H9 (cell line): ENCODE measurements at regions not wholly inside any gene's neighbourhood (a gene's known extent, or its start where the extent isn't known, plus 50 kb on each side); places are given as distances from the start of the nearest gene placed in this dataset.

Source experiments
- DNase-seq: peaks from one replicate; pipeline ENCODE4 v3.0.0-alpha.2; 2017
- H2AFZ ChIP-seq: one replicate; pipeline ENCODE4 v1.6.1; 2013; ENCODE audit warnings: mild to moderate bottlenecking, low read length, control low read depth, moderate library complexity
- H2AK5ac ChIP-seq: 2 replicates; pipeline ENCODE4 v1.6.1; 2013; ENCODE audit warnings: low read length, control low read depth, mixed read lengths; ENCODE audit not compliant: insufficient read length
- H2BK120ac ChIP-seq: one replicate; pipeline ENCODE4 v1.6.1; 2013; ENCODE audit warnings: low read depth, mild to moderate bottlenecking, low read length, control low read depth, inconsistent platforms; ENCODE audit not compliant: poor library complexity, severe bottlenecking
- H2BK12ac ChIP-seq: 2 replicates; pipeline ENCODE4 v1.6.1; 2013; ENCODE audit warnings: low read length, control low read depth, mixed read lengths, low read depth; ENCODE audit not compliant: insufficient read length
- H2BK15ac ChIP-seq: 2 replicates; pipeline ENCODE4 v1.6.1; 2013; ENCODE audit warnings: low read depth, low read length, control low read depth
- H2BK20ac ChIP-seq: one replicate; pipeline ENCODE4 v1.6.1; 2013; ENCODE audit warnings: low read depth, mild to moderate bottlenecking, low read length, control low read depth, inconsistent platforms; ENCODE audit not compliant: poor library complexity, severe bottlenecking
- H2BK5ac ChIP-seq: 2 replicates; pipeline ENCODE4 v1.6.1; 2013; ENCODE audit warnings: low read length, control low read depth, mixed read lengths; ENCODE audit not compliant: insufficient read length
- H3K14ac ChIP-seq: 2 replicates; pipeline ENCODE4 v1.6.1; 2013; ENCODE audit warnings: low read length, control low read depth; ENCODE audit not compliant: insufficient read depth
- H3K18ac ChIP-seq: 2 replicates; pipeline ENCODE4 v1.6.1; 2013; ENCODE audit warnings: low read depth, mild to moderate bottlenecking, mixed read lengths, low read length, control low read depth; ENCODE audit not compliant: insufficient read length
- H3K23ac ChIP-seq: 2 replicates; pipeline ENCODE4 v1.6.1; 2013; ENCODE audit warnings: low read length, control low read depth, mixed read lengths, low read depth; ENCODE audit not compliant: insufficient read length
- H3K23me2 ChIP-seq: 2 replicates; pipeline ENCODE4 v1.6.1; 2013; ENCODE audit warnings: low read depth, mild to moderate bottlenecking, mixed read lengths, low read length, control low read depth; ENCODE audit not compliant: insufficient read length, poor library complexity, severe bottlenecking
- H3K27ac ChIP-seq: 2 replicates; pipeline ENCODE4 v1.5.1; 2013; ENCODE audit warnings: low read length, control low read depth, mixed read lengths, low read depth; ENCODE audit not compliant: insufficient read length
- H3K27me3 ChIP-seq: 2 replicates; pipeline ENCODE4 v1.6.1; 2013; ENCODE audit warnings: low read length, control low read depth, inconsistent platforms; ENCODE audit not compliant: insufficient read depth
- H3K4ac ChIP-seq: 2 replicates; pipeline ENCODE4 v1.6.1; 2013; ENCODE audit warnings: low read depth, mild to moderate bottlenecking, control low read depth, inconsistent platforms, low read length, moderate library complexity
- H3K4me1 ChIP-seq: 2 replicates; pipeline ENCODE4 v1.6.1; 2013; ENCODE audit warnings: low read length, control low read depth, inconsistent platforms; ENCODE audit not compliant: insufficient read depth
- H3K4me2 ChIP-seq: 2 replicates; pipeline ENCODE4 v1.6.1; 2013; ENCODE audit warnings: low read length, control low read depth, mixed read lengths; ENCODE audit not compliant: insufficient read length, insufficient read depth
- H3K56ac ChIP-seq: 2 replicates; pipeline ENCODE4 v1.6.1; 2013; ENCODE audit warnings: low read depth, mild to moderate bottlenecking, mixed read lengths, low read length, control low read depth; ENCODE audit not compliant: insufficient read length
- H3K79me1 ChIP-seq: 2 replicates; pipeline ENCODE4 v1.6.1; 2013; ENCODE audit warnings: low read depth, mild to moderate bottlenecking, moderate library complexity, low read length, control low read depth, inconsistent platforms; ENCODE audit not compliant: insufficient read depth, poor library complexity, severe bottlenecking
- H3K79me2 ChIP-seq: 2 replicates; pipeline ENCODE4 v1.6.1; 2013; ENCODE audit warnings: low read length, control low read depth, inconsistent platforms; ENCODE audit not compliant: insufficient read depth
- H3K9ac ChIP-seq: 2 replicates; pipeline ENCODE4 v1.6.1; 2013; ENCODE audit warnings: low read length, control low read depth, mixed read lengths; ENCODE audit not compliant: insufficient read length; ENCODE audit errors: extremely low read depth
- H3K9me3 ChIP-seq: one replicate; pipeline ENCODE4 v1.6.1; 2013; ENCODE audit warnings: low read depth, low read length, inconsistent platforms; ENCODE audit not compliant: control insufficient read depth
- H3T11ph ChIP-seq: one replicate; pipeline ENCODE4 v1.6.1; 2013; ENCODE audit warnings: mild to moderate bottlenecking, low read length, control low read depth, inconsistent platforms
- H4K20me1 ChIP-seq: one replicate; pipeline ENCODE4 v1.6.1; 2013; ENCODE audit not compliant: control insufficient read depth, insufficient read length, insufficient read depth
- H4K5ac ChIP-seq: 2 replicates; pipeline ENCODE4 v1.6.1; 2013; ENCODE audit warnings: low read depth, mild to moderate bottlenecking, mixed read lengths, low read length, control low read depth; ENCODE audit not compliant: insufficient read length
- H4K8ac ChIP-seq: replicated peaks from 2 replicates; pipeline ENCODE4 v1.6.1; 2013; ENCODE audit warnings: low read length, control low read depth, mixed read lengths, low read depth; ENCODE audit not compliant: insufficient read length
- H4K91ac ChIP-seq: 2 replicates; pipeline ENCODE4 v1.6.1; 2013; ENCODE audit warnings: low read depth, mild to moderate bottlenecking, moderate library complexity, mixed read lengths, low read length, control low read depth; ENCODE audit not compliant: insufficient read length
- H3K27ac Mint-ChIP-seq, 3 experiments: 2 replicates in 2 of 3; 3 replicates in 1 of 3; pipeline ENCODE4 v1.8.0; 2020 to 2021; ENCODE audit warnings: mixed read lengths in 3 of 3, mild to moderate bottlenecking in 1 of 3, moderate library complexity in 1 of 3
- H3K27me3 Mint-ChIP-seq: 2 replicates; pipeline ENCODE4 v1.8.0; 2021; ENCODE audit warnings: low read depth, mild to moderate bottlenecking, moderate library complexity, mixed read lengths
- H3K36me3 Mint-ChIP-seq, 3 experiments: 2 replicates in 2 of 3; 3 replicates in 1 of 3; pipeline ENCODE4 v1.8.0; 2020 to 2021; ENCODE audit warnings: low read depth in 3 of 3, mixed read lengths in 3 of 3; ENCODE audit not compliant: insufficient read depth in 1 of 3
- H3K4me1 Mint-ChIP-seq, 2 experiments: 2 replicates each; pipeline ENCODE4 v1.8.0; 2020; ENCODE audit warnings: mixed read lengths in 2 of 2
- H3K4me3 Mint-ChIP-seq, 2 experiments: 2 replicates in 1 of 2; 3 replicates in 1 of 2; pipeline ENCODE4 v1.8.0; 2020 to 2021; ENCODE audit warnings: mild to moderate bottlenecking in 2 of 2, mixed read lengths in 2 of 2, moderate library complexity in 1 of 2
- H3K9me3 Mint-ChIP-seq, 2 experiments: 2 replicates in 1 of 2; 3 replicates in 1 of 2; pipeline ENCODE4 v1.8.0; 2020; ENCODE audit warnings: mild to moderate bottlenecking in 2 of 2, mixed read lengths in 2 of 2, moderate library complexity in 1 of 2
- CTCF ChIP-seq: fragments of 200-600 bp; sonication (generic); conservative IDR thresholded peaks from 3 replicates; pipeline ENCODE4 v1.8.0; 2021; ENCODE audit warnings: antibody characterized with exemption, mild to moderate bottlenecking
- WGBS: extraction: QIAGEN DNeasy Blood & Tissue Kit; methylation state at CpG from one replicate; pipeline ENCODE4 v1.1.7; 2013; ENCODE audit warnings: missing lambda C conversion rate, low lambda C conversion rate, mixed read lengths; ENCODE audit not compliant: insufficient read length; ENCODE audit errors: extremely low coverage; 5-methylcytosine and 5-hydroxymethylcytosine counted together

- Histone ChIP-seq H4K8ac (no peak overlapping the region), H2AK5ac (no peak overlapping the region), H3K27ac (no peak overlapping the region), H3K18ac (no peak overlapping the region), H3K4ac (no peak overlapping the region), H3K4me1 (no peaks in the 10 kb centered on the region), H3K23me2 (no peaks in the 10 kb centered on the region), H3K79me1 (no peaks in the 10 kb centered on the region), H3K4me2 (no peak overlapping the region), H3K27me3 (no peaks in the 10 kb centered on the region), H4K20me1 (no peaks in the 10 kb centered on the region), H2BK5ac (no peak overlapping the region), H2AFZ (no peak overlapping the region), H4K91ac (no peak overlapping the region), H2BK20ac (no peak overlapping the region), H3K9ac (no peak overlapping the region), H3K23ac (no peak overlapping the region), H3K56ac (no peak overlapping the region), H3K9me3 (no peaks in the 10 kb centered on the region), H2BK12ac (no peak overlapping the region), H3K79me2 (no peaks in the 10 kb centered on the region), H3T11ph (no peak overlapping the region), H3K14ac (no peak overlapping the region), H2BK120ac (no peak overlapping the region), H4K5ac (no peak overlapping the region), H2BK15ac (no peak overlapping the region)
- Mint-ChIP-seq H3K36me3 (no peaks in the 10 kb centered on the region), H3K9me3 (peaks cover 2 to 3% of the 10 kb centered on the region in 2 experiments; a peak in 1 of 5 replicates), H3K27me3 (no peaks in the 10 kb centered on the region), H3K4me1 (peaks cover 0 to 12% of the 10 kb centered on the region in 2 experiments; a peak in 2 of 4 replicates), H3K4me3 (no peak overlapping the region), H3K27ac (peak overlapping the region in 1 of 3 experiments; percentile 10; a peak in 1 of 7 replicates)
- TF ChIP-seq CTCF = no peak
- DNase-seq = no peak
- no CpG with 5 or more reads among the region's 3 CpGs for WGBS
These were observed 161.5 kb downstream of the ARRDC4 start for GRCh38 chr15:98121957-98122356.
